ENCODE measurements at regions not wholly inside any gene's neighbourhood (a gene's known extent, or its start where the extent isn't known, plus 50 kb on each side); places are given as distances from the start of the nearest gene placed in this dataset.

DNA sequence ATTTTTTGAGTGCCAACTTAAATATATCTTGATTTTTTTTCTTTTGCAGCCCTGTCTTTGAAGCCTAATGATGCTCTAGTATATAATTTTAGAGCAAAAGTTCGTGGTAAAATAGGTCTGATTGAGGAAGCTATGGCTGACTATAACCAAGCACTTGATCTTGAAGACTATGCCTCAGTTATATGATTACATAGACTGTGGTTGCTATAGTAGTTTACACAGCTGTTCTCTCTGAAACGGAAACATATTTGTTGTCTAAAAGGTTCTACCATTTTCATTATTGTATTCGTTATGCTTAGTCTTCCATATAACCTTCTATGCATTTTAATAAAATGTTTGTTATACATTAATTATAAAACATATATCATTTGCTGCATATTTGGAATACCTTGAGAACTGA is 246.7 kb downstream of the TTC6 start (continued):
- TF ChIP-seq, protein P1, sequence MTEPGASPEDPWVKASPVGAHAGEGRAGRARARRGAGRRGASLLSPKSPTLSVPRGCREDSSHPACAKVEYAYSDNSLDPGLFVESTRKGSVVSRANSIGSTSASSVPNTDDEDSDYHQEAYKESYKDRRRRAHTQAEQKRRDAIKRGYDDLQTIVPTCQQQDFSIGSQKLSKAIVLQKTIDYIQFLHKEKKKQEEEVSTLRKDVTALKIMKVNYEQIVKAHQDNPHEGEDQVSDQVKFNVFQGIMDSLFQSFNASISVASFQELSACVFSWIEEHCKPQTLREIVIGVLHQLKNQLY (CRISPR knock-in tag; IDR thresholded peaks at IDR 0.05): no peak
- TF ChIP-seq, protein P2, sequence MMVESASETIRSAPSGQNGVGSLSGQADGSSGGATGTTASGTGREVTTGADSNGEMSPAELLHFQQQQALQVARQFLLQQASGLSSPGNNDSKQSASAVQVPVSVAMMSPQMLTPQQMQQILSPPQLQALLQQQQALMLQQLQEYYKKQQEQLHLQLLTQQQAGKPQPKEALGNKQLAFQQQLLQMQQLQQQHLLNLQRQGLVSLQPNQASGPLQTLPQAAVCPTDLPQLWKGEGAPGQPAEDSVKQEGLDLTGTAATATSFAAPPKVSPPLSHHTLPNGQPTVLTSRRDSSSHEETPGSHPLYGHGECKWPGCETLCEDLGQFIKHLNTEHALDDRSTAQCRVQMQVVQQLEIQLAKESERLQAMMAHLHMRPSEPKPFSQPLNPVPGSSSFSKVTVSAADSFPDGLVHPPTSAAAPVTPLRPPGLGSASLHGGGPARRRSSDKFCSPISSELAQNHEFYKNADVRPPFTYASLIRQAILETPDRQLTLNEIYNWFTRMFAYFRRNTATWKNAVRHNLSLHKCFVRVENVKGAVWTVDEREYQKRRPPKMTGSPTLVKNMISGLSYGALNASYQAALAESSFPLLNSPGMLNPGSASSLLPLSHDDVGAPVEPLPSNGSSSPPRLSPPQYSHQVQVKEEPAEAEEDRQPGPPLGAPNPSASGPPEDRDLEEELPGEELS (CRISPR knock-in tag; IDR thresholded peaks at IDR 0.05): no peak
- no peak for TF ChIP-seq SP1 (CRISPR knock-in tag; conservative IDR thresholded peaks at IDR 0.05)

DNA sequence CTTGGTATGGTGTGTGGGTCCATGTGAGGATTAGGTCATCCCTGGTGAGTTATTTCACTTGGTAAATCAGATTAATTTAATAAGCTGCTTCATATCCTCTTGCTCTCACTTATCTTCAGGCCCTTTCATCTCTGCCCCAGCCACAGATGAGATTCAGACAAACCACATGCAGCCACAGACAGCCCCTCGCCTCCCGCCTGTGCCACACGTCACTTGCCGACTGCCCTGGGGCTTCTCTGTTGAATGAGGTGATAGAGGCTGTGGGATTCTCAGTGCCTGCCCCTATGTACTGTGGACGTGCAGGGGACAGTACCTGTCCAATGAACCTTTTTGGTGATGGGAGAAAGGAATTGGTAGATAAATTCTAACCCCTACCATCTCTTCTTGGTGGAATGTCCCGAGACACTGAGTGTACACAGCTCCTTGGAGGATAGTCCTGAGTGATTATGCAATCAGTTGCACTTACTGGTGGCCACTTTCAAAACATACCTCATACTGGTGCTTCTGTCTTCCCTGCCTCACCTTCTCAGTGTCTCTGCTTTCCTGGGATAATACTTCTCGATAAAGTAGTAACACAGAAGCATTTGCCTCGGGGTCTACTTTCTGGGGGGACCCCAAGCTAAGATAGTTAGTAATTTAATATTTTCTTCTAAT is 248.7 kb downstream of the TTC6 start:
- Mint-ChIP-seq H3K4me3 (no peak overlapping the region), H3K9me3 (peaks cover 7% of the 10 kb centered on the region), H3K27me3 (ENCODE audit: low read depth) (no peaks in the 10 kb centered on the region; the same call in 1 of the 2 replicates), H3K4me1 (no peaks in the 10 kb centered on the region), H3K36me3 (no peaks in the 10 kb centered on the region), H3K27ac (no peak overlapping the region)
- DNase-seq (ENCODE audit: low spot score) (no peak), ATAC-seq (no peak)
- POLR2A ChIA-PET: no interaction called here
- no peak for TF ChIP-seq RORB (CRISPR knock-in tag; IDR thresholded peaks at IDR 0.05)
- TF ChIP-seq, protein P3, sequence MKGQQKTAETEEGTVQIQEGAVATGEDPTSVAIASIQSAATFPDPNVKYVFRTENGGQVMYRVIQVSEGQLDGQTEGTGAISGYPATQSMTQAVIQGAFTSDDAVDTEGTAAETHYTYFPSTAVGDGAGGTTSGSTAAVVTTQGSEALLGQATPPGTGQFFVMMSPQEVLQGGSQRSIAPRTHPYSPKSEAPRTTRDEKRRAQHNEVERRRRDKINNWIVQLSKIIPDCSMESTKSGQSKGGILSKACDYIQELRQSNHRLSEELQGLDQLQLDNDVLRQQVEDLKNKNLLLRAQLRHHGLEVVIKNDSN (CRISPR knock-in tag; IDR thresholded peaks at IDR 0.05): no peak
- TF ChIP-seq ZNF317 (CRISPR knock-in tag; IDR thresholded peaks at IDR 0.05; ENCODE audit: borderline replicate concordance, low read depth): no peak
- TF ChIP-seq GRHL2 (CRISPR knock-in tag; IDR thresholded peaks at IDR 0.05; ENCODE audit: insufficient replicate concordance, severe bottlenecking): no peak
- no peak for TF ChIP-seq JUN (CRISPR knock-in tag; IDR thresholded peaks at IDR 0.05)
- TF ChIP-seq, protein P4, sequence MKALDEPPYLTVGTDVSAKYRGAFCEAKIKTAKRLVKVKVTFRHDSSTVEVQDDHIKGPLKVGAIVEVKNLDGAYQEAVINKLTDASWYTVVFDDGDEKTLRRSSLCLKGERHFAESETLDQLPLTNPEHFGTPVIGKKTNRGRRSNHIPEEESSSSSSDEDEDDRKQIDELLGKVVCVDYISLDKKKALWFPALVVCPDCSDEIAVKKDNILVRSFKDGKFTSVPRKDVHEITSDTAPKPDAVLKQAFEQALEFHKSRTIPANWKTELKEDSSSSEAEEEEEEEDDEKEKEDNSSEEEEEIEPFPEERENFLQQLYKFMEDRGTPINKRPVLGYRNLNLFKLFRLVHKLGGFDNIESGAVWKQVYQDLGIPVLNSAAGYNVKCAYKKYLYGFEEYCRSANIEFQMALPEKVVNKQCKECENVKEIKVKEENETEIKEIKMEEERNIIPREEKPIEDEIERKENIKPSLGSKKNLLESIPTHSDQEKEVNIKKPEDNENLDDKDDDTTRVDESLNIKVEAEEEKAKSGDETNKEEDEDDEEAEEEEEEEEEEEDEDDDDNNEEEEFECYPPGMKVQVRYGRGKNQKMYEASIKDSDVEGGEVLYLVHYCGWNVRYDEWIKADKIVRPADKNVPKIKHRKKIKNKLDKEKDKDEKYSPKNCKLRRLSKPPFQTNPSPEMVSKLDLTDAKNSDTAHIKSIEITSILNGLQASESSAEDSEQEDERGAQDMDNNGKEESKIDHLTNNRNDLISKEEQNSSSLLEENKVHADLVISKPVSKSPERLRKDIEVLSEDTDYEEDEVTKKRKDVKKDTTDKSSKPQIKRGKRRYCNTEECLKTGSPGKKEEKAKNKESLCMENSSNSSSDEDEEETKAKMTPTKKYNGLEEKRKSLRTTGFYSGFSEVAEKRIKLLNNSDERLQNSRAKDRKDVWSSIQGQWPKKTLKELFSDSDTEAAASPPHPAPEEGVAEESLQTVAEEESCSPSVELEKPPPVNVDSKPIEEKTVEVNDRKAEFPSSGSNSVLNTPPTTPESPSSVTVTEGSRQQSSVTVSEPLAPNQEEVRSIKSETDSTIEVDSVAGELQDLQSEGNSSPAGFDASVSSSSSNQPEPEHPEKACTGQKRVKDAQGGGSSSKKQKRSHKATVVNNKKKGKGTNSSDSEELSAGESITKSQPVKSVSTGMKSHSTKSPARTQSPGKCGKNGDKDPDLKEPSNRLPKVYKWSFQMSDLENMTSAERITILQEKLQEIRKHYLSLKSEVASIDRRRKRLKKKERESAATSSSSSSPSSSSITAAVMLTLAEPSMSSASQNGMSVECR (CRISPR knock-in tag; IDR thresholded peaks at IDR 0.05; ENCODE audit: borderline replicate concordance): no peak
- TF ChIP-seq, protein P5, sequence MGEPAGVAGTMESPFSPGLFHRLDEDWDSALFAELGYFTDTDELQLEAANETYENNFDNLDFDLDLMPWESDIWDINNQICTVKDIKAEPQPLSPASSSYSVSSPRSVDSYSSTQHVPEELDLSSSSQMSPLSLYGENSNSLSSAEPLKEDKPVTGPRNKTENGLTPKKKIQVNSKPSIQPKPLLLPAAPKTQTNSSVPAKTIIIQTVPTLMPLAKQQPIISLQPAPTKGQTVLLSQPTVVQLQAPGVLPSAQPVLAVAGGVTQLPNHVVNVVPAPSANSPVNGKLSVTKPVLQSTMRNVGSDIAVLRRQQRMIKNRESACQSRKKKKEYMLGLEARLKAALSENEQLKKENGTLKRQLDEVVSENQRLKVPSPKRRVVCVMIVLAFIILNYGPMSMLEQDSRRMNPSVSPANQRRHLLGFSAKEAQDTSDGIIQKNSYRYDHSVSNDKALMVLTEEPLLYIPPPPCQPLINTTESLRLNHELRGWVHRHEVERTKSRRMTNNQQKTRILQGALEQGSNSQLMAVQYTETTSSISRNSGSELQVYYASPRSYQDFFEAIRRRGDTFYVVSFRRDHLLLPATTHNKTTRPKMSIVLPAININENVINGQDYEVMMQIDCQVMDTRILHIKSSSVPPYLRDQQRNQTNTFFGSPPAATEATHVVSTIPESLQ (CRISPR knock-in tag; IDR thresholded peaks at IDR 0.05): no peak
- CTCF ChIA-PET: interaction anchor here (0.6 kb wide), 1 partner anchor 135 kb away, joined by 3 read pairs; no protein-coding TSS in a partner anchor

DNA sequence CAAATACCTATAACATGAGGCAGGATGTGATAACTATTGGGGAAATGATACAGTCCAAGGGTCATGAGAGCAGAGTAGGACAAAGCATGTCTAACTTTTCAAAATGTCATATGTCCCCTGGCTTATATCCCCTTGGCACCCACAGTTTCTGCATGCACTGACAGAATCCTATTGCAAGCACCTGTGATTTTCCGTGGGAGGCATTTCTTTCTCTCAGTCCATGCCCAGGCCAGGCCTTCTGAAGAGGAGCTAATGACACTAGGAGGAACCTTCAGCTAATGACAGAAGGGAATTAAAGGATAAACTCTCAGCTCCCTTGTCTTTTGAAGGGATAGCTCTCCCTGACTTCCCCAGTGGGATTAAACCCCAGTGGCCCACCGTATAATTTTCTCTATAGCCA is 249.2 kb downstream of the TTC6 start:
- ATAC-seq (no peak), DNase-seq (ENCODE audit: low spot score) (no peak)
- CTCF ChIA-PET: no interaction called here
- no peaks in the 10 kb centered on the region for H3K4me1 Mint-ChIP-seq
- H3K27me3 Mint-ChIP-seq (ENCODE audit: low read depth): no peaks in the 10 kb centered on the region; the same call in 1 of the 2 replicates
- H3K4me3 Mint-ChIP-seq: no peak overlapping the region
- H3K27ac Mint-ChIP-seq: no peak overlapping the region
- H3K36me3 Mint-ChIP-seq: no peaks in the 10 kb centered on the region
- TF ChIP-seq JAZF1 (CRISPR knock-in tag; IDR thresholded peaks at IDR 0.05) (no peak), ESRRA (CRISPR knock-in tag; IDR thresholded peaks at IDR 0.05; ENCODE audit: borderline replicate concordance) (no peak)
- POLR2A ChIA-PET: no interaction called here
- H3K9me3 Mint-ChIP-seq: peaks cover 2% of the 10 kb centered on the region; the same call in 1 of the 2 replicates

All from WTC11 (cell line).